HCT116 (cell line): ENCODE measurements at regions not wholly inside any gene's neighbourhood (a gene's known extent, or its start where the extent isn't known, plus 50 kb on each side); places are given as distances from the start of the nearest gene placed in this dataset.

Experiments used
- ATAC-seq: fragments of 200-7000 bp; cut with Tn5 transposase; 2 replicates; pipeline ENCODE4 v1.9.1; 2020; ENCODE audit warnings: mild to moderate bottlenecking, moderate library complexity
- BruUV-seq: library from RNA; stranded (reverse); fragments of 400-500 nt; replicated peaks from 2 replicates; lab custom pipeline; 2021; lab: Mats Ljungman, UMichigan
- CTCF ChIA-PET: fragments of 300-600 bp; sonication (Branson Sonifier 250); formaldehyde crosslinking; loops from one replicate; lab custom pipeline; 2021; ENCODE audit warnings: antibody characterized with exemption; lab: Charles Lee
- POLR2A ChIA-PET: fragments of 300-600, 350-600 bp; sonication (Branson Sonifier 250); formaldehyde crosslinking; loops from one replicate; lab custom pipeline; 2021; ENCODE audit warnings: antibody characterized with exemption; lab: Charles Lee
- RAD21 ChIA-PET, 2 experiments: fragments of 300-600 bp; sonication (Branson Sonifier 250); formaldehyde crosslinking; loops; one replicate each; lab custom pipeline; 2023; ENCODE audit warnings: low total read pairs in 2 of 2; ENCODE audit not compliant: uncharacterized antibody in 2 of 2, unreplicated experiment in 2 of 2, low non-redundant PET in 1 of 2; lab: Charles Lee
- DNase-seq: peaks from one replicate; pipeline ENCODE4 v3.0.0-alpha.2; 2010; ENCODE audit warnings: low read depth, low spot score
- H2AFZ ChIP-seq: fragments of 200-600 bp; shearing (Covaris generic), sonication (generic); 2 replicates; pipeline ENCODE4 v1.6.1; 2017; ENCODE audit warnings: low read depth, mixed run types, mixed read lengths, antibody characterized with exemption, low read length; ENCODE audit not compliant: poor library complexity, severe bottlenecking
- H3K27ac ChIP-seq: 2 replicates; pipeline ENCODE4 v1.5.1; 2012; ENCODE audit warnings: low read depth, low read length
- H3K27me3 ChIP-seq: fragments of 200-600 bp; sonication (generic); 2 replicates; pipeline ENCODE4 v1.6.1; 2016; ENCODE audit warnings: mixed run types, low read length, mixed read lengths; ENCODE audit not compliant: insufficient read depth
- H3K36me3 ChIP-seq, 2 experiments: fragments of 200-500 bp in 1 of 2; fragments of 200-600 bp in 1 of 2; sonication (Bioruptor generic) in 1 of 2; sonication (generic) in 1 of 2; 2 replicates each; pipeline versions ENCODE4 v1.5.1 to v1.6.1; 2014 to 2016; ENCODE audit warnings: low read length in 2 of 2, inconsistent platforms in 1 of 2, mixed read lengths in 1 of 2, mixed run types in 1 of 2; ENCODE audit not compliant: insufficient read depth in 2 of 2, control insufficient read depth in 1 of 2
- H3K4me1 ChIP-seq, 2 experiments: fragments of 200-600 bp in 1 of 2; sonication (generic) in 1 of 2; 2 replicates each; pipeline versions ENCODE4 v1.5.1 to v1.6.1; 2012 to 2017; ENCODE audit warnings: low read length in 2 of 2, inconsistent platforms in 1 of 2, mild to moderate bottlenecking in 1 of 2, mixed read lengths in 1 of 2, mixed run types in 1 of 2, moderate library complexity in 1 of 2; ENCODE audit not compliant: insufficient read depth in 2 of 2, control insufficient read depth in 1 of 2
- H3K4me2 ChIP-seq: fragments of 200-600 bp; sonication (generic); 2 replicates; pipeline ENCODE4 v1.6.1; 2017; ENCODE audit warnings: mixed run types, low read length, mixed read lengths
- H3K4me3 ChIP-seq, 2 experiments: fragments of 200-600 bp in 1 of 2; sonication (generic) in 1 of 2; replicated peaks in 1 of 2; 2 replicates each; pipeline ENCODE4 v1.5.1; 2011 to 2016; ENCODE audit warnings: low read length in 2 of 2, control low read depth in 1 of 2, low read depth in 1 of 2, mild to moderate bottlenecking in 1 of 2, mixed read lengths in 1 of 2, mixed run types in 1 of 2
- H3K79me2 ChIP-seq: fragments of 200-600 bp; sonication (generic); 2 replicates; pipeline ENCODE4 v1.6.1; 2017; ENCODE audit warnings: mild to moderate bottlenecking, mixed run types, low read length, moderate library complexity, mixed read lengths; ENCODE audit not compliant: insufficient read depth
- H3K9ac ChIP-seq: fragments of 200-600 bp; sonication (generic); 2 replicates; pipeline ENCODE4 v1.6.1; 2016; ENCODE audit warnings: low read length, mixed read lengths
- H3K9me2 ChIP-seq: fragments of 200-600 bp; sonication (generic), shearing (Covaris generic); 2 replicates; pipeline ENCODE4 v1.6.1; 2017; ENCODE audit warnings: mixed run types, mild to moderate bottlenecking, moderate library complexity; ENCODE audit not compliant: insufficient read depth
- H3K9me3 ChIP-seq, 2 experiments: fragments of 200-500 bp in 1 of 2; fragments of 200-600 bp in 1 of 2; sonication (Bioruptor generic) in 1 of 2; sonication (generic) in 1 of 2; 2 replicates each; pipeline ENCODE4 v1.6.1; 2014 to 2017; ENCODE audit warnings: low read length in 2 of 2, mixed read lengths in 2 of 2, inconsistent platforms in 1 of 2, low read depth in 1 of 2, mild to moderate bottlenecking in 1 of 2, mixed run types in 1 of 2, moderate library complexity in 1 of 2; ENCODE audit not compliant: control insufficient read depth in 1 of 2, insufficient read depth in 1 of 2
- H4K20me1 ChIP-seq: fragments of 200-600 bp; sonication (generic), shearing (Covaris generic); 2 replicates; pipeline ENCODE4 v1.6.1; 2017; ENCODE audit warnings: mixed run types, mild to moderate bottlenecking, moderate library complexity; ENCODE audit not compliant: insufficient read depth
- CBX3 ChIP-seq: IDR thresholded peaks from 2 replicates; pipeline ENCODE4 v1.6.1; 2012; ENCODE audit warnings: low read depth
- CEBPB ChIP-seq: IDR thresholded peaks from 2 replicates; pipeline ENCODE4 v1.6.1; 2012; ENCODE audit warnings: low read depth
- EZH2 ChIP-seq: fragments of 200-600 bp; sonication (generic); IDR thresholded peaks from 2 replicates; pipeline ENCODE4 v1.6.1; 2017; ENCODE audit warnings: antibody characterized with exemption, mixed run types
- EZH2phosphoT487 ChIP-seq: fragments of 200-600 bp; IDR thresholded peaks from 2 replicates; pipeline ENCODE4 v1.6.1; 2018; ENCODE audit warnings: antibody characterized with exemption, borderline replicate concordance
- POLR2A ChIP-seq: IDR thresholded peaks from 2 replicates; pipeline ENCODE4 v1.7.0; 2011; ENCODE audit warnings: borderline replicate concordance; ENCODE audit not compliant: insufficient read depth, insufficient read length; ENCODE audit errors: extremely low read depth
- POLR2AphosphoS5 ChIP-seq: IDR thresholded peaks from 2 replicates; pipeline ENCODE4 v1.6.1; 2011; ENCODE audit warnings: mild to moderate bottlenecking, low read depth, low read length, moderate library complexity
- RAD21 ChIP-seq: IDR thresholded peaks from 2 replicates; pipeline ENCODE4 v1.6.1; 2012; ENCODE audit warnings: low read depth, mild to moderate bottlenecking
- SP1 ChIP-seq: IDR thresholded peaks from 2 replicates; pipeline ENCODE4 v1.6.1; 2012; ENCODE audit warnings: low read depth
- ZNF274 ChIP-seq: fragments of 200-500 bp; sonication (Bioruptor generic); IDR thresholded peaks from 2 replicates; pipeline ENCODE4 v1.6.1; 2014; ENCODE audit warnings: mild to moderate bottlenecking, low read depth, low read length, inconsistent platforms
- intact Hi-C: fragments of 100-400 bp; cut with micrococcal nuclease; formaldehyde crosslinking; loops from 2 replicates; pipeline ENCODE4 v1.10.0; 2022
- TF ChIP-seq, protein P1 (sequence below): IDR thresholded peaks from 2 replicates; pipeline ENCODE4 v1.6.1; 2011; ENCODE audit warnings: mild to moderate bottlenecking, low read length, moderate library complexity; ENCODE audit not compliant: insufficient replicate concordance; ENCODE audit errors: extremely low read depth
- TF ChIP-seq, protein P2 (sequence below): IDR thresholded peaks from 2 replicates; pipeline ENCODE4 v1.6.1; 2012

DNA sequence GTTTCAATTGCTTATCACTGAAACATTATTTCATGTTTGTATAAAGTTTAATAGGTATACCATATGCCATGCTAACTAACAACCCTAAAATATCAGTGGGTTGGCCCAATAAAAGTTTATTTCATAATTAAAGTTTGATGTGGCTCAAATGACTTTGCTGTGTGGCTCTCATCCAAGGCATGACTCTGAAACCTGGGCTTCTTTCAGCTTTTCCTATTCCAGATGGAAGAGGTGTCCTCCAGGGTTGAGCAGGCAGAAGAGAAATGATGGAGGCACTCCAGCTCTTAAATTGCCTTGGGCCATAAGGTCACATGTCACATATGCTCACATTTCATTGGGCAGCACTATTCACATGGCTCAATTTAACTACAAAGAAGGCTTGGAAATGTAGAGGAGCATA, 101.9 kb downstream of the MACIR start:
- BruUV-seq, result no TSS peak
- TF ChIP-seq POLR2AphosphoS5 (no peak), POLR2A (no peak)
- no peak overlapping the region for H3K27ac ChIP-seq
- POLR2A ChIA-PET, result no interaction called here
- H3K9ac ChIP-seq, result no peak overlapping the region
- DNase-seq (no peak), ATAC-seq (no peak)
- no peak overlapping the region for H3K4me3 ChIP-seq
- intact Hi-C loops, result no loop called here
- H3K9me3 ChIP-seq, result no peaks in the 10 kb centered on the region
- H3K36me3 ChIP-seq, result no peaks in the 10 kb centered on the region
- no peaks in the 10 kb centered on the region for H3K9me2 ChIP-seq
- no peaks in the 10 kb centered on the region for H3K27me3 ChIP-seq
- H3K79me2 ChIP-seq, result no peaks in the 10 kb centered on the region
- no peaks in the 10 kb centered on the region for H3K4me1 ChIP-seq
- H4K20me1 ChIP-seq, result no peaks in the 10 kb centered on the region
- CTCF ChIA-PET, result no interaction called here
- no peak overlapping the region for H2AFZ ChIP-seq
- RAD21 ChIA-PET, result no interaction called here
- H3K4me2 ChIP-seq, result no peak overlapping the region

DNA sequence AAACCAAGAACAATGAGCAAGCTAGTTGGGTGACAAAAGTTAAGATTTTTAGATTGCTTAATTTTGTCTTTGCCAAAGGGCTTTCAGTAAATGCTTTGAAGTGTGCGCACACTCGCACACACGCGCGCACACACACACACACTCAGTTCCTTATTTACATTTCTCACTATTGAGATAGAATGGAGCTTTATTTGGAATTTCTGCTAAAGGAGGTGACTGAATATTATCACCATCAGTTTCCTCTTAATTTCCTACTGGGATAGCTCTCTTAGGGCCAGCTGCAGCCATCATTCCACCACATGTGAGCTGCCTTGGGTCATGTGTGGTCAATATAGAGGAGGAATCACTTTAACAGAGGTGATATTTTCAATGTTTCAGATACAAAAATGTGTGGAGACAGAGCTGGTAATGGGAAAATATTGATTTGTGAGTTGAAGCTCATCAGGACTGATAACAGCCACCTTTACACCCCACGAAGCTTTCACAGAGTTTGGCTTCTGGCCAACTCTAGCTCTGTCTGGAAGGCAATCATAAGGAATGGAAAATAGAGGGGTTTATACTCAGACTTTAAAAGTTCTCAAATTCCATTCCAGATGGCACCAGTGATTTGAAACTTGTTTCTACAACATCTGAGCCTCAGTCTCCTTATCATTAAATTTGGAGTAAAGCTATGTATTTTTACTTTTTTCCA, 99.9 kb downstream of the MACIR start:
- no peak overlapping the region for H2AFZ ChIP-seq
- H3K36me3 ChIP-seq, result no peaks in the 10 kb centered on the region
- CTCF ChIA-PET, result no interaction called here
- RAD21 ChIA-PET, result no interaction called here
- H3K4me2 ChIP-seq, result no peak overlapping the region
- H4K20me1 ChIP-seq, result no peaks in the 10 kb centered on the region
- no peak overlapping the region for H3K4me3 ChIP-seq
- DNase-seq (no peak), ATAC-seq (no peak)
- intact Hi-C loops, result no loop called here
- no peaks in the 10 kb centered on the region for H3K79me2 ChIP-seq
- POLR2A ChIA-PET, result no interaction called here
- H3K27me3 ChIP-seq, result no peaks in the 10 kb centered on the region
- H3K4me1 ChIP-seq, result no peaks in the 10 kb centered on the region
- H3K27ac ChIP-seq, result no peak overlapping the region
- TF ChIP-seq, protein P1, sequence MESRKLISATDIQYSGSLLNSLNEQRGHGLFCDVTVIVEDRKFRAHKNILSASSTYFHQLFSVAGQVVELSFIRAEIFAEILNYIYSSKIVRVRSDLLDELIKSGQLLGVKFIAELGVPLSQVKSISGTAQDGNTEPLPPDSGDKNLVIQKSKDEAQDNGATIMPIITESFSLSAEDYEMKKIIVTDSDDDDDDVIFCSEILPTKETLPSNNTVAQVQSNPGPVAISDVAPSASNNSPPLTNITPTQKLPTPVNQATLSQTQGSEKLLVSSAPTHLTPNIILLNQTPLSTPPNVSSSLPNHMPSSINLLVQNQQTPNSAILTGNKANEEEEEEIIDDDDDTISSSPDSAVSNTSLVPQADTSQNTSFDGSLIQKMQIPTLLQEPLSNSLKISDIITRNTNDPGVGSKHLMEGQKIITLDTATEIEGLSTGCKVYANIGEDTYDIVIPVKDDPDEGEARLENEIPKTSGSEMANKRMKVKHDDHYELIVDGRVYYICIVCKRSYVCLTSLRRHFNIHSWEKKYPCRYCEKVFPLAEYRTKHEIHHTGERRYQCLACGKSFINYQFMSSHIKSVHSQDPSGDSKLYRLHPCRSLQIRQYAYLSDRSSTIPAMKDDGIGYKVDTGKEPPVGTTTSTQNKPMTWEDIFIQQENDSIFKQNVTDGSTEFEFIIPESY, result no peak
- TF ChIP-seq, protein P2, sequence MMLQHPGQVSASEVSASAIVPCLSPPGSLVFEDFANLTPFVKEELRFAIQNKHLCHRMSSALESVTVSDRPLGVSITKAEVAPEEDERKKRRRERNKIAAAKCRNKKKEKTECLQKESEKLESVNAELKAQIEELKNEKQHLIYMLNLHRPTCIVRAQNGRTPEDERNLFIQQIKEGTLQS, result no peak
- TF ChIP-seq EZH2 (no peak), EZH2phosphoT487 (no peak), CBX3 (no peak), ZNF274 (no peak), CEBPB (no peak), RAD21 (no peak), SP1 (no peak)
- no peaks in the 10 kb centered on the region for H3K9me3 ChIP-seq
- H3K9ac ChIP-seq, result no peak overlapping the region
- no TSS peak for BruUV-seq
- no peaks in the 10 kb centered on the region for H3K9me2 ChIP-seq
